ENCODE measurements at regions not wholly inside any gene's neighbourhood (a gene's known extent, or its start where the extent isn't known, plus 50 kb on each side); places are given as distances from the start of the nearest gene placed in this dataset.

- Histone ChIP-seq H3K27ac (ENCODE audit: low read depth, low read length) (no peak overlapping the region), H4K20me1 (ENCODE audit: insufficient read depth, low read length) (no peaks in the 10 kb centered on the region), H3K36me3 (ENCODE audit: insufficient read depth, low read length) (no peaks in the 10 kb centered on the region), H3K4me3 (ENCODE audit: insufficient read depth, low read length) (no peak overlapping the region), H3K4me1 (ENCODE audit: insufficient read depth, low read length) (no peaks in the 10 kb centered on the region), H3K27me3 (ENCODE audit: insufficient read depth, low read length) (no peaks in the 10 kb centered on the region), H2AFZ (ENCODE audit: low read length) (no peak overlapping the region), H3K4me2 (ENCODE audit: insufficient read depth, low read length) (no peak overlapping the region), H3K9me3 (ENCODE audit: low read depth, low read length) (no peaks in the 10 kb centered on the region), H3K79me2 (ENCODE audit: insufficient read depth, low read length) (no peaks in the 10 kb centered on the region)
- TF ChIP-seq CTCF (IDR thresholded peaks at IDR 0.05; ENCODE audit: extremely low read depth, low read depth, low read length): no peak
- no peak for DNase-seq (ENCODE audit: insufficient read length, low spot score, missing footprints)
Measured at GRCh38 chr2:128399690-128400291, 81.1 kb upstream of the HS6ST1 start.

- DNase-seq (ENCODE audit: insufficient read length, low spot score, missing footprints): no peak
- no peaks in the 10 kb centered on the region for H3K79me2 ChIP-seq (ENCODE audit: insufficient read depth, low read length)
- no peak overlapping the region for H3K27ac ChIP-seq (ENCODE audit: low read depth, low read length)
- H3K9me3 ChIP-seq (ENCODE audit: low read depth, low read length): no peaks in the 10 kb centered on the region
- H3K4me3 ChIP-seq (ENCODE audit: insufficient read depth, low read length): no peak overlapping the region
- no peaks in the 10 kb centered on the region for H3K4me1 ChIP-seq (ENCODE audit: insufficient read depth, low read length)
- H3K27me3 ChIP-seq (ENCODE audit: insufficient read depth, low read length): no peaks in the 10 kb centered on the region
- H2AFZ ChIP-seq (ENCODE audit: low read length): no peak overlapping the region
- H3K36me3 ChIP-seq (ENCODE audit: insufficient read depth, low read length): no peaks in the 10 kb centered on the region
- no peaks in the 10 kb centered on the region for H4K20me1 ChIP-seq (ENCODE audit: insufficient read depth, low read length)
- no peak for TF ChIP-seq CTCF (IDR thresholded peaks at IDR 0.05; ENCODE audit: extremely low read depth, low read depth, low read length)
- H3K4me2 ChIP-seq (ENCODE audit: insufficient read depth, low read length): no peak overlapping the region
Measured at GRCh38 chr2:128401680-128402079, 83.0 kb upstream of the HS6ST1 start.

- H3K27ac ChIP-seq (ENCODE audit: low read depth, low read length): no peak overlapping the region
- H3K4me3 ChIP-seq (ENCODE audit: insufficient read depth, low read length): no peak overlapping the region
- peaks cover 3% of the 10 kb centered on the region for H3K4me1 ChIP-seq (ENCODE audit: insufficient read depth, low read length)
- no peaks in the 10 kb centered on the region for H3K27me3 ChIP-seq (ENCODE audit: insufficient read depth, low read length)
- no peaks in the 10 kb centered on the region for H4K20me1 ChIP-seq (ENCODE audit: insufficient read depth, low read length)
- no peak overlapping the region for H2AFZ ChIP-seq (ENCODE audit: low read length)
- no peaks in the 10 kb centered on the region for H3K9me3 ChIP-seq (ENCODE audit: low read depth, low read length)
- no peaks in the 10 kb centered on the region for H3K36me3 ChIP-seq (ENCODE audit: insufficient read depth, low read length)
- DNase-seq (ENCODE audit: insufficient read length, low spot score, missing footprints): no peak
- no peak overlapping the region for H3K4me2 ChIP-seq (ENCODE audit: insufficient read depth, low read length)
- no peak for TF ChIP-seq CTCF (IDR thresholded peaks at IDR 0.05; ENCODE audit: extremely low read depth, low read depth, low read length)
- no peaks in the 10 kb centered on the region for H3K79me2 ChIP-seq (ENCODE audit: insufficient read depth, low read length)
Measured at GRCh38 chr2:128402911-128403670, 84.4 kb upstream of the HS6ST1 start.
